Kidney capillary endothelial cell (primary cell): ENCODE measurements at regions not wholly inside any gene's neighbourhood (a gene's known extent, or its start where the extent isn't known, plus 50 kb on each side); places are given as distances from the start of the nearest gene placed in this dataset.

Experiments used
- DNase-seq: peaks from one replicate; pipeline ENCODE4 v3.0.0-alpha.2; 2018; ENCODE audit warnings: low spot score

DNA sequence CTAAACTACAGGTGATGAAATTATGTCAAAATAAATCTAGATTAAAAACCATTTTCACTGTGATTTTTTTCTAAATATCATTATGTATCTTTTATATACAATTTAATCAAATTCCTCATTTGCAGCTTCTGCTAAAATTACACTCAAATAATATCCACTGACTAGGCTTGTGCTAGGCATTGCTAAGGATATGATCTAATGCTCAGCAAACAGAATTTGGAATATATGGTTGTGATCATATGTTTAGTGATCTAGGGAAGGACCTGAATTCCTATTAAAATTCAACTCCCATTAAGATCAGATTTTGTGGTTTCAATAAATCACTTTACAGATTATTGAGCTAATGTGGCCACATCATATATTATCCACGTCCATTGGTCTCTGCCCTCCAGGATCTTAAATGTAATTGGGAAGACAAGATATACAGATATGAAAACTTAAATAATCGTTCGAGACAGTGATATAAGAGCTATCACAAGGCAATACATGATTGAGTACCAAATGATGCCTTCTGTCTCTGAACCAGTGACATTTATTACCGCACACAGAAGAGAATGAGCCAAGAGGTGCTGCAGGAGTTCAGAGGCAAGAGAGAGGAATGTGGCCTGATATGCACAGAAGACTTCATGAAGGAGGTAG is 206.0 kb upstream of the RPS6KA3 start:
- no peak for DNase-seq

- no peak for DNase-seq
Observed at GRCh38 chrX:20472148-20472547, 205.4 kb upstream of the RPS6KA3 start.

GRCh38 chrX:20471483-20471882 is 204.8 kb upstream of the RPS6KA3 start:
- no peak for DNase-seq

GRCh38 chrX:20463296-20464075 is 196.8 kb upstream of the RPS6KA3 start:
- DNase-seq: no peak

GRCh38 chrX:20461576-20461975 is 194.9 kb upstream of the RPS6KA3 start:
- DNase-seq: peak; percentile 61

- DNase-seq: no peak
Observed at GRCh38 chrX:20461002-20461401, 194.3 kb upstream of the RPS6KA3 start.

- no peak for DNase-seq
Observed at GRCh38 chrX:20459410-20460350, 193.0 kb upstream of the RPS6KA3 start.

DNA sequence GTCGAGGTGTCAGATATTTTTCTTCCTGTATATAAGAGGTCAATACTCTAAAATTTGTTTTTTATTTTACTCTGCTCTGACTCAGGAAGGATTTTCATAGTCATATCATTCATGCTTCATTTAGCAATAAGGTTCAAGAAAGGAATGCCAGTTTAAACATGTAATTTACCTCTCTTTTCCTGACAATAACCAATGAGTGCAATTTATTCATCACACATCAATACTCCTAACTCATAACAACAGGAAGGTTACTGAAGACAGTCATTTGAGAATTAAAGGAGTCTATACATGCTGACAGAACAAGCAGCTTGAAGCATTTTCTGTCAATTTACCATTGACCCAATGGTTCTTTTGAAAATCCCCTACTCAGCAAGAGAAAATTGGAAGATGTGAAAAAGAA is 190.3 kb upstream of the RPS6KA3 start:
- DNase-seq: no peak

DNA sequence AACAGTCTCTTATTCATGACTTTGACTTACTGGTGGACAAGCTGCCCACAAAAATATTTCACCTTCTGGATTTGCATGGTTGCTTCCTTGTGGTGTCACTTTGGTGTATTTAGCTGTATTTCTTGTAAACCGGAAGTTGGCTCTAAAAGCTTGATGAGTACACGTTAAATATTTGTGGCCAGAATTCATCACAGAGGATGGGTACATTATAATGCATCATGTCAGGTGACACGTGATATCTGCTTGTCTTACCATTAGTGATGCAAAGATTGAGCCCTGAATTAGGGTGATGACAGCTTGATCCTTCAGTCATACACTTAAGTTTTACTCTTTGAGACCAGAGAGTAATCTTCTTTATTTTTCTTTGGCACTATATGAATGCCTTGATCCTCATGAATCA is 188.3 kb upstream of the RPS6KA3 start:
- DNase-seq: no peak

GRCh38 chrX:20454117-20454516 is 187.4 kb upstream of the RPS6KA3 start:
- DNase-seq: no peak

DNA sequence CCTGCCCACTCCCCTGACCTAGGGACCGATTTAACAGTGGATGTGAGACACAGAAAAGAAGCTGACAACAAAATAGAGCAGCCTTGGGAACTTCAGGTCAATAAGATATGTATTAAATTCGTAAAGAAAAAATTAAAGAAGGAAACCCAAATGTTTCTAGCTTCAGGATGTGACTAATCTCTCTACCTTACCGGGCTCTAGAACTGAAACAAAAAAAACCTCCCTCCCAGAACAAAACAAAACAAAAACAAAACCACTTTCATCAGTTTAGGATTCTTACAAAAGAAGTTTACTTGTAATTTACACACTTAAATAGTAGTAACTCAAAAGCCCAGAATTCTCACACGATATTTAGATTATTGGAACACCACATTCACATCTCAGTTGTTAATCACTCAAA is 185.8 kb upstream of the RPS6KA3 start:
- DNase-seq: no peak

DNA sequence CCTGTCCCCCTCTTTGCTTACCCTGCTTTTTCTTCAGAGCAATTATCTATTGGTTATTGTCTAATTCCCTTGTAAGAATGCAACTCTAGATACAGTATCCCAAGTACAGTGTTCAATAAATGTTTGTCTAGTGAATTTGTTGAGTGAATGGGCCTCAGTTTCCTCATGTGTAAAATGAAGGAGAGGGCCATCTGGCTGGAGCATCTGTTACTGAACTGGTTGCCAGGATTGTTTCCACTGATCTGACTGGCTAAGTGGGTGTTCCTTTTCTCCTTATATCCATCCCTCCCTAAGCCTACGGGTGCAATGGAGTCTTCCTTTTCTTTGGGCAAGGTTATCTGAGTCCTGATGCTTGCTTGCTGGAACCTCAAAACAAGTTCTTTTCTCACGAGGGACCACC is 185.2 kb upstream of the RPS6KA3 start:
- DNase-seq: no peak

DNA sequence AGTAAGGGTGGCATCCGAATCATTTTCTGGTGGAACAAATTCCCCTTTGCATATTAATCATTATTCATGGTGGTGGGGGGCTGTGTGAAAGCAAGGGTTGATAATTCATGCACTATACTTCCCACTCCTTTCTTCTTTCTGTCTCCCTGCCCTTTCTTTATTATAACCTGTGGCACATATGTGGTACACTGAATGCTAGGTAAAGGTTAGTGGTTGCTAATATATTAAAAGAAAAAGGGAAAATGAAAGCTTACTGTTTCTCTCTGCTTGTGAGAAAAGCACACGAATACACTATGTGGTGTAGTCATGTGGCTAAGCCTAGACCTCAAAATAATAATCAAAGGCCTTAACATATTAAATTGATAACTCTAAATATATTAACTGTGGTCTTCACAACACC is 178.4 kb upstream of the RPS6KA3 start:
- DNase-seq: no peak

GRCh38 chrX:20442597-20442996 is 175.9 kb upstream of the RPS6KA3 start:
- peak; percentile 36 for DNase-seq

GRCh38 chrX:20441123-20441522 is 174.4 kb upstream of the RPS6KA3 start:
- no peak for DNase-seq

DNA sequence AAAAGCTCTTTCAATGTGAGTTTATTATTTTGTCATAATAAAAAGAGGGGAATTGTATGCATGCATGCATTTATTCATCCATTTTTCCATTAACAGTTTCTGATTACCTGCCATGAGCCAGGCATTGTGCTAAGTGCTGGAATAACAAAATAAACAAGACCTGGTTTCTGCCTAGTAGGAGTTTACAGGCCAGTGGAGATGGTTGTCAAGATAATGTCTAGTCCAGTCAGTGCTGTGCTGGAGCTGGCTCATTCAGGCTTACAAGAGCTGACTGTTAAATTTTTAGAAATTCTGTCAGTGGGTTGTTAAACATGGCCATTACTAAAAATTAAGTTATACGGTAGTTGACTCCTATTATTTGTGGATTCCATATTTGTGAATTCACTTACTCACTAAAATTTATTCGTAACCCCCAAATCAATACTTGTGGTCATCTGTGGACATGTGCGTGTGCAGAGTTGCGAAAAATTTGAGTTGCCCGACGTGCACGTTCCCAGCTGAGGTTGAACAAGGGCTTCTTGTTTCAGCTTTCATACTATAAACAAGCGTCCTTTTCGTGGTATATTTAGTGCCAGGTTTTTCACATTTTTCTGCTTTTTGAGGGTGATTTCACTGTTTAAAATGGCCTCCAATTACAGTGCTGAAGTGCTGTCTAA is 172.3 kb upstream of the RPS6KA3 start:
- no peak for DNase-seq

GRCh38 chrX:20437683-20438082 is 171.0 kb upstream of the RPS6KA3 start:
- DNase-seq: no peak

- no peak for DNase-seq
Observed at GRCh38 chrX:20435913-20436312, 169.2 kb upstream of the RPS6KA3 start.

DNA sequence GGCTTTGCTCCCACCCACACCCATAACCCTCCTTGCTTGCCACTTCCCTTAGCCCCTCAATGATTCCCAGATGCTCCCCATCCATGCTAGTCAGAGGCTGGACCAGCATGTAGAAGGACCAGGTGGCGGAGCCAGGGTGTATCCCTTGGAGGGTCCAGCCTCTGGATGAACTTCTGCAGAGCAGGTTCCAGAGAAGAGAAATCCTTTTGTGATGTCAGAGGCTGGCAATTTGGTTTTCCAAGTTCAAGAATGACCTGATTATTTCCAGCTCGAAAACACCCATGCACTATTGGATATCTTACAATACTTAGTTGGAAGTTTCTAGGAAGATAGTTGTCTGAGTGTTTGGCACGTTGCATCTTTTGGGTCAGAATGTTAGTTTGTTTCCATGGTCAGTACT is 168.3 kb upstream of the RPS6KA3 start:
- no peak for DNase-seq

- DNase-seq: no peak
Observed at GRCh38 chrX:20433388-20433775, 166.7 kb upstream of the RPS6KA3 start.

DNA sequence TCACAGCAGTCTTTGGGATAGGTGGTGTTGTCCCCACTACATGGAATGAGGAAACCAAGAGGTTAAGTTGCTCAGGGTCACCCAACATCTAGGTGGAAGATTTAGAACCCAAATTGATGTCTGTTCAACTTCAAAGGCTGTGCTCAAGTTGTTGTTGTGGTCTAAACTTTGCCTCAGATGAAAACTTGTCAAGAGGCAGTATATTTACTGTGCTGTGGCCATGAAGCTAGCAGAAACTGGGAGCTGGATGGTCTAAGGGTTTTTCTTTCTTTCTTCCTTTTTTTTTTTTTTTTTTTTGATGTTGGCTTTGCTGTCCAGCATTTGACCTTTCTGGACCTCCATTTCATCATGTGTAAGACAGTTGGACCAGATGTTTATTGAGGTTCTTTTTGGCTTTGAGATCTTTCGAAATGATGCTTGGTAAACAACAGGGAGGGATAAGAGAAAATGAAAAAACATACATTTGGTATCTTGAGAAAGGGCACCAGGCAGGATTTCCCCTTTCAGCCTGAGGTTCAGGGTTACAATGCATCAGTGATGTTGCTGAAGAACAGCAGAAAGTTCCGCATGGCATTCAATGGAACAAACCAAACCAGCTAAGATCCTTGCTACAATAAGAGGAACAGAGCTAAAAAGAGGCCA is 166.2 kb upstream of the RPS6KA3 start:
- no peak for DNase-seq

- no peak for DNase-seq
Observed at GRCh38 chrX:20432048-20432447, 165.3 kb upstream of the RPS6KA3 start.
